GM21447 (cell line): ENCODE measurements at regions not wholly inside any gene's neighbourhood (a gene's known extent, or its start where the extent isn't known, plus 50 kb on each side); places are given as distances from the start of the nearest gene placed in this dataset.

ENCODE experiments used
- ATAC-seq: cut with Tn5 transposase; IDR thresholded peaks from one replicate; pipeline ENCODE4 v1.9.1; 2021; ENCODE audit not compliant: unreplicated experiment

DNA sequence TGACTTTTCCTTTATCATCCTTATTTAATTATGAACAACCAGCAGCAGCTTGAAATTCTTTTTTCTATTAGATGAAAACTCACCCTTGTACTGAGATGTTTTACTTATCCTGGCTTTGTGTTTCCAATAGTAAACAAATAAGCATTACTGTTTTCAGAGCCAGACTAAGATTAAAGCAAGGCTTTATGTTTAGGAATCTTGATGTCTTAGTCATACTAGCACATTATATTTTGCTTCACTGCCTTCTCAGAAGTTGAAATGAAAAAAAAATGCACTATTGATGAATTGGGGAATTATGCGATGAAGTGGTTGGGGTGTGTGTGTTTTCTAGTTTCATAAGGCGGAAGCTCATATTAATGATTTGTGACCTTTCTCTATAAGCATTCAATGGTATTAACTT, 301.2 kb upstream of the E2F7 start:
- no peak for ATAC-seq

DNA sequence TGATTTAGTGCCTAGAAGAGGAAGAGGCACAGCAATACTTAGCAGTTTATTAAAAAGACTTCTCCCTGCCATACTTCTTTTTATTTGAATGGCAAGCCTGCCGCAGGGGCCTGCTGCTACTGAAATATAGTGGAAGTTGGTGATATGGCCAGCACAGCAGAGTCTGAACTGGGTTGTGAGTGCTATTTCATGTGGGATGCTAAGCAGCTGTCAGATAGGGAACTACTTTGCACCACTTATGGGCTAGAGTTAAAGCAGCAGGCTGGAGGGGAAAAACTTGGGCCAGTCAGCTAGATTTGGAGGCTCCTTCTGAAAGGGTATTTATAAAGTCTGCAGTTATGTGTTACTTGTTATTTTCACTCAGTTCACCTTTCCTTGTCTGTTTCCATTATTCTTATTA, 299.0 kb upstream of the E2F7 start:
- no peak for ATAC-seq

DNA sequence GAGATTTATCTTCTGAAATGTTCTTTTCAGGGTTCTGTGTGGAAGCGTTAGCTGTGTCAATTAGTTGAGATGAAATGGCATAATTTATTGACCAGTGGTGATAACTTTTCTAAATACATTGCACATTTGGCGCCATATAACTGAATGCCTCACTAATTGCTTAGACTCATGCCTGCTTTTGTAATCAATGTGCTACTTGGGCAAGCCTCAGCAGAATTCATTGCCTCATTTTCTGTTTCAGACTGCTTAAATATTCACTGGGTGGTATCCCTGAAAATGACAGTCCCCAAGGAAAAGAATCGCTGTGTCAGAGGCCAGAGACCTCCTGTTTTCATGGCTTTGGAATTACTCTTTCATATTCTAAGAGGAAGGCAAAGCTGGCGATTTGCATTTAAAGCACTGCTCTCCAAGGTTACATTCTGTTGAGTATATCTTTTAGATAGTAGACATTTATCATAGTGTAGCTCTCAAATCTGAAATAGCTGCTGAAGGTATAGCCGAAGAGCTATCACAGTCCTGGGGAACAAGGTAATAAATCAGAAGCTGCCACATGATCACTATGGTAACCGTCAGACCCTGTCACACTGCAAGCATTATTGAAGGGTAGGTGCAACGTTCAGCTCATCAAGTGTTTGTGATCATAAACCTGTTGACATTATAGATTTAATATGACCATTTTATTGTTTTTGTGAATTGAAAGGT, 297.3 kb upstream of the E2F7 start:
- no peak for ATAC-seq

DNA sequence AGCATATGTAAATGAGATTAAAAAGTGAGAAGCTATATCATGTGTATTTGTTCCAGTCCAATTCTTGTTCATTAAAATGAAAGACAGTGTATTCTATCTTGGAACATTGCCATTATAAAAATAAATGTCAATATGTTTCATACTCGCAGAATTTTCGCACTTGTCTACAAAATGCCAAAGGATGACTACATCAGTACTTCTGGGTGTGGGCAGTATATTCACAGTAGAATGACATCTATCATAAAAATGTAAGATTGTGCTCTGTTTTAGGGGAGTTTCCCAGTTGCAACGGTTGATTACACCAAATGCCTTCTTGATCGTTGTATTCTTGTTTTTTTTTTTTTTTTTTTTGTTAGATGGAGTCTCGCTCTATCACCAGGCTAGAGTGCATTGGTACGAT, 292.3 kb upstream of the E2F7 start:
- no peak for ATAC-seq

DNA sequence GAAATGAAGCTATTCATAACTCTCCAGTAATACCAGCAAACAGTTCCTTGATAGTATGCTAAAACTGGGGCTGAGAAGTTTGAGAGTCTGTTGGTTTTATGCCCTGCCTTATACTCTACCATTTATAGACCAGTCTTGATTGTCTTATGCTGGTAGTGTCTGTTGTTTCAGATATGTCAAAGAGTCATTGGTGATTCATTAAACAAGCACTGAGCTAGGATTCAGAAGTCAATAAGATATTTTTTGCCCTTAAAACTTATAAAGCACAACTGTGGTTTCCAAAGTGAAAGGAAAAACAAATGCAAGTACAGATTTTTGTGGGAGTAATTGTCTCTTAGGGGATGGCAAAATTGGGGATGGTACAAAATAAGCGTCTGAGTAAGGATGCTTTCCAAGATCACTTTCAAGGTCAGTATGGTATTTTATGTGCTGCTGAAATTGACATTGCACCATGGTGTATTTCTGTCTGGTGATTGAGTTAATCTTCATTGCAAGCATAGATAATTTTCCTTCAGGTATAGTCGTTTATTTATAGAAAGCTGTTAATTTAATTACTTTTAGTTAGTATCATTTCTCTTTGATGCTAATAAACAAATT, 289.5 kb upstream of the E2F7 start:
- ATAC-seq = no peak

DNA sequence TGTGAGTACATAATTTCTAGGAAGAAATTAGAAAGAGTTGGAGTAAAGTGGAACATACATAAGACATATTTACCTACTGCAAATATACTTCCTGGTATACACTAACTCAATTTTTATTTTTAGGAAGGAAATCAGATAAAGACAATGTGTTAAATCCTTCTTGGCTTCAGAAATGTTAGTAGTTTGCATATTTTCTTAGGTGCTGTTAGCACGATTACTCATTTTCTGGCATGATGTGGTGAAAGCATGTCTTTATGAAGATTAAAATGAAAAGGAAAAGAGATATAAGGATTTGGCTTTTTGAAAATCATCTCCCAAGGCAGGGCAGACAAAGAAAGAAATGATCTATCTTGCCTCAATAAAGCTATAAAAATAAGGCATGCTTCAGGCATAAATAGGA, 287.6 kb upstream of the E2F7 start:
- ATAC-seq = no peak

DNA sequence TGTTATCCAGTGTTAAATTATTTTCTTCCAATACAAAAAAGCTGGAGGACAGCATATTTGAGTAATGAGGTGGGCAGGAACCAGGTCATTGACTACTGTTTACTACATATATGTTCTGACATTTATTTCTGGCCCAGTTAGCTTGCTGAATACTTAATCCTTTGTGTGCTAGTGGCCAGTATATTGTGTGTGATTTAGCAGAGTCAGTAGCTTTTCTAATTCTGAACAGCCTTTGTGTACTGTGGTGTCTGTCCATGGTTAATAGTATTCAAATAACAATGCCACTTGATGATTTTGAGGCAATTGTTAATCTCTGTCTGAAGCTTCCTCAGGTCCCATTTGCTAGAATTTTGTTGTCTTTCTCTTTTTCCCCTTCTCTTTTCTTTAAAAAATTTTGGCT, 286.5 kb upstream of the E2F7 start:
- ATAC-seq = no peak

DNA sequence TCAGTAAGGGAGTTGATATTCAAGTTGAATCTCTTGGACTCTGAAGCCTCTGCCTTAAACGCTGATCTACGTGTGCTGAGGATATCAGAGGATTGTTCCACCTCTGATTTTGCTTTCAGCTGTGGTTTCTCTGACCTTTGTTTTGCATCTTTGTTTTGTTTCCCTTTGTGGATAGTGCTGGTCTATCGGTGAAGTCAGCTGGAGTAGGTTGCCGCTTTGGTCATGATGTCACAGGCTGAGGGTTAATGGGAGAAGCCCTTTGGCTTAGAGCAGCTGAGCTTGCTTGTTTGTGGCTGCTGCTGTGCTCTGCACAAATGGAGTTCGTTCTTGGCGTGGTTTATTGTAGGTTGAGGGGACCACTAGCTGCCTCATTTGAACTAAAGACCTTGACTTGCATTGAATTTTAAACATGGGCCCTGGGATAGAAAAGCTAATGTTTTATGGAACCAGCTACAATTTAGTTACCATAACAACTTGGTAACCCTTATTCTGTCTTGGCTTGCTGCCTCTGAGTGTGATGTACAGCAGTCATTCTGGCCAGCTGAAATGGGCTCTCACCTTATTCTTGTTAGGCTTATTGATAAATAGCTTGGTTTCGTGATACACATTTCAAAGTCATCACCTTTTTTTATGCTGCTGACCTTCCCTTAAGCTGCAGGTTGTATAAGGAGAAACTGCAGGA, 284.5 kb upstream of the E2F7 start:
- no peak for ATAC-seq

DNA sequence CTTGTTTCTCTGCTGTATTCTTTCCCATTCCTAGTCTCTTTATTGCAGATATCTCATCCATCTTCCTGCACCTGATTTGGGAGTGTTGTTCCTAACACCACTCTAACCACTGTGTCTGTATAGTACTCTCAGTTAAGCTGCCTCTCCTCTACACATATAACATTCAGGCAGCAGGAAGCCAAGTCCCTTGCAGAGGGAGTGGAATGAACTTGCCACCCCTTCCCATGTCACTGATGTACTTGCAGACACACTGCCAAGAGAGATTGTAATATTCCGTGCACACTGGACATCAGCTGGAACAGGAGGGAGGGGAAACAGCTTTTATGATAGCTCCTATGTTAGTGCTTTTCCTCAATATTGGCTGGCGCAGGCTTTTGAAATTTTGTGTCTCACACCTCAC, 281.6 kb upstream of the E2F7 start:
- ATAC-seq = no peak

DNA sequence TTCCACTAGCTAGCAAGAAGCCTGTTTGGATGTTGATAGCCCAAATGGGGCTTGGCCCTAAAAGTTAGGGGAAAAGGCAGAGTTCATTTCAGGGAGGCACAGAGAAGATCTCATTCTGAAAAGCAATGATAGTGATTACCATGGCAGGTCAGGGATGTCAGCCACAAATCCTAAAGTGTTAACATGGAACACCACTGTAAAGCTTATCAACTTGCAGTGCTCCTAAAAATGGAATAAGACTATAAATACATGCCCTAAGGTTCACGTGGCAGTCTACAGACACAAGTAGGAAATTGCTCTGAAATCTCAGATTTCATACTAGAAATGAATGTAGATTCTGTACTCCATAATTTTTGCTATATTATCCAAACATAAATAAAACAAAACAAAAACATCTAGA, 280.0 kb upstream of the E2F7 start:
- no peak for ATAC-seq

DNA sequence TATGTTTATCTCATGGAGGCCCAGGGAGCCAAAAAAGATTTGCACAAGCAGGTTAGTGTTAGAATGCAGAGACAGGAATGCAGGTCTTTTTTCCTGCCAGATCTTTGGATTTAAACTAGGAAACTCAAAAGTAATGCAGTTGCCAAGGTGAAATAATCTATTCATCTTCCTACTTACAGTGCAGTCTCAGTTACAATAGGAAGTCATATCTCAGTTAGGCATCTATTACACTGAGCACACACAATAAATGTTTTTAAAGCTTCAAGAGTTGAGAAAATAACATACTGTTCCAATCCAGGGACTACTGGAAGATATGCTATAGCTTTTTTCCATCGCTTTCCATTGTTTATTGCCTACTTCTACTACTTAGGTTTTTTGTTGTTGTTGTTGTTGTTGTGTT, 279.3 kb upstream of the E2F7 start:
- ATAC-seq = no peak

DNA sequence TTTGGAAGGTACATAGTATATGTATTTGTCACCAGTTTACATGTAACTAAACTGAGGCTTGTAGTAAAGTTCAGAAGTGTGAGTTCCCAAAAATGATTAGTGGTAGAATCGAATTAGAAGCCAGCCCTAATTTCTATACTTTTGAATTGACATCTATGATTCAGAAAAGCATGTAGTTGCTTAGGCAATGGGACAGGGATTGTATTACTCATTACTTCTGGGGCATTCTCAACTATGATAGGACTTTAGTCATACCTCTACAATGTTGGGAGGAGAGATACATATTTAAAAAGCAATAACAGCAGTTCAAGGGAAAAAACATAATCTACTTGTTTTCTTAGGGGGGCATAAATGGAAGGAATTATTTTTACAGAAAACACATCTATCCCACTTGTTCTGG, 277.9 kb upstream of the E2F7 start:
- ATAC-seq = no peak

DNA sequence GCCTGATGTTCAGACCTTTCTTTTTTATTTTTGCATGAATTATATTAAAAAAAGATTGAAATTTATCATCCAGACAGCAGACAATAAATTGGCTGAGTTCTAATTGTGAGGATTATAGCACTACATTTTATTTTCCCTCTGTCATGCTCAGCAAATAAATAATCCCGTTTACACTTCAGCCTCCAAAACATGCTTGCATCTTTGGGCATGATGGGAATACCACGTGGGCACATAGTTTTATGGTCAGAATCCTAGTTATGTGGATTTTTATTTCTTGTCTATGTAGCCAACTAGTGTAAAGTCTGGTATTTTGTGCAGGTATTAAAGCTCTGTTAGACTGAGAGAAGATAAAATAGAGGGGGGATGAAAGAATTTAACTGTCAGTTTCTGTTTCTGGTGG, 276.9 kb upstream of the E2F7 start:
- no peak for ATAC-seq

DNA sequence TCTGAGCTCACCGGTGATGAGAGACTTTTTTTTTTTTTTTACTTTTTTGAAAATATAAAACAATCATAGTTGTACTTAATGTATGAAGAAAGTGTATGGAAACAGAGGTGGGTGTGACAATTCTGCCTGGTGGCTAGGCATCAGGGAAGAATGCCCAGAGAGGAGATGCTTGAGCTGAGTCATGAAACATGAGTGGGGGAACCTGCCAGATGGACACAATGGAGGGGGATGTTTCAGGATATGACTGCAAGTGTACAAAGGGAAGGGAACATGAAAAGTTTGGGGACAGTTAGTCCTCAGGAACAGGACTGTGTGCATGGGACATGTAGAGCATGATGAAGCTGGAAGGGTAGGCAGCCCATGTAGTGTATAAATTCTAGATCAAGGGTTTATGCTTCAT, 274.2 kb upstream of the E2F7 start:
- no peak for ATAC-seq

DNA sequence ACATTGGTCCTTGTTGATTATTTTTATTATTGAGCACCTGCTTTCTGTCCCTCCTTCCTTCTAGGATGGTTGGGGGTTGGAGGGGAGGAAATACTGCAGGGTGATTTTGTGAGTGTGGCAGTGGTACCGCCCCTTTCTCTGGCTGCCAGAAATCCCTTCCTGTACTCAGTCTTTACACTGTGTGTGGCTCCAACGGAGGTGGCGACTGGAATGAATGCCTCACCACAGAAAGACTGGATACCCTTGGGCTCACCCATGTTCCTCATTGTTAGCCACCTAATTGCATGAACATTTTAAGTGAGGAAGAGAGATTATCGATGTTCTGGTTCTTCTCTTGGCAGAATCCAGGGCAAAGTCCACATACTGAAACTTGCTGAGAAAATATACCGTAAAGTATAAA, 272.0 kb upstream of the E2F7 start:
- no peak for ATAC-seq

DNA sequence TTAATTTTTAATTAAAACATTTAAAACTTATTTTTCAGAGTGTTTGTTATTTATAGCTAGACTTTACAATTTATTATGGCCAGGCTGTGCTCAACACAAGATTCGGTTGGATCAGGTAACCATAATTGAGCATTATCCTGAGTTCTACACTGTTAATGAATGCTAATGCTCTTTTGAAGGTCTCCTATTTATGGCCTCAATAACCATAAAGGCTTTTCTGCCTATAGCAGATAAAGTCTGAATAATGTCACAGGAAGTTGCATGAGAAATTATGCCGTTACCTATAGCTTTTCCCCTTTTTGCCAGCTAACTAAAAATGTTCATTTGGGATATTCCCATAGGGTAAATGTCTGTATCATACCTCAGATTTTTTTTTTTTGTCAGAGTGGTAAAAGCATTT, 269.4 kb upstream of the E2F7 start:
- ATAC-seq = no peak

DNA sequence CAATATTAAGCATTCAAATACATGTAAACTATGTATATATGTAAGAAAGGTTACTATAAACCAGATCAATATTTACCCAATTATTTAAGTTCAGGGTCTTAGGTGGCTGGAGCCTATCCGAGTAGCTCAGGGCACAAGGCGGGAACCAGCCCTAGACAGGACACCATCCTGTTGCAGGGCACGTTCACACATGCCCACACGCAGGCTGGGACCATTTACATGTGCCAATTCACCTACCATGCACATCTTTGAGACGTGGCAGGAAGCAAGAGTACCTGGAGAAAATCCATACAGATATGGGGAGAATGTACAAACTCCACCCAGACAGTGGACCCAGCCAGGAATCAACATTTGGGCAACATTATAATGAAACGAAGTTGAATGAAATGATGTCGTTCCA, 263.0 kb upstream of the E2F7 start:
- ATAC-seq = no peak

DNA sequence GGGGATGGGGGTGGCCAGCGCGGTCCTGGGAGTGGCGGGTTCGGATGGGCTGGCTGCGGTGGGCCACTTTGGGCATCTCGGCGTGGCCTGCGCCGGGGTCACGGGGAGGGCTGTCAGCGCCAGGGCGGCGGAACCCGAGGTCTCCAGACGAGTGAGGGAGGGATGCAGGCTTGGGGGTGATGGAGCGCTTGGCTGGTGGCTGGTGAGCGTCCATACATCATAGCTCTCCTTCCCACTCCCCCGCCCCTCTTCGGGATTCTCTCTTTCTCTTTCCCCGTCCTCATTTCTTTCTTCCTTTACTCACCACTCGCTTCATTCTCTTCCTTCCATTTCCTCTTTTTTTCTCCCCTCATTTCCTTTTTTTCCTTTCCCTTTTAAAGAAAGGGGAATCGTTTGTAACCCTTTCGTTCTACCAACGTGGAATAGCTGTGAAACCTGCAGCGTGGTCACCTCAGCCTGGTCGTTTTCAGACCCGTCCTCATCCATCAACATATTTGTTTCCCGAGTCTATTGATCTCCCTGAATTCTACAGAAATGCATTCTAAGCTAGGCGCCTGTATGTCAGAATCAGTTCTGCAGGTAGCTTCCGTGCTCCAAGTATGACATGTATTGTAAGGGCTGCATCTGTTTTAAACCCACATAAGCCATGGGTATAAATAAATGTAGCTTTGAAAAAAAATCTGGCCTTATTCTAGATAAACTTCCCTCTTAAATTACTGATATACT, 260.3 kb upstream of the E2F7 start:
- no peak for ATAC-seq

DNA sequence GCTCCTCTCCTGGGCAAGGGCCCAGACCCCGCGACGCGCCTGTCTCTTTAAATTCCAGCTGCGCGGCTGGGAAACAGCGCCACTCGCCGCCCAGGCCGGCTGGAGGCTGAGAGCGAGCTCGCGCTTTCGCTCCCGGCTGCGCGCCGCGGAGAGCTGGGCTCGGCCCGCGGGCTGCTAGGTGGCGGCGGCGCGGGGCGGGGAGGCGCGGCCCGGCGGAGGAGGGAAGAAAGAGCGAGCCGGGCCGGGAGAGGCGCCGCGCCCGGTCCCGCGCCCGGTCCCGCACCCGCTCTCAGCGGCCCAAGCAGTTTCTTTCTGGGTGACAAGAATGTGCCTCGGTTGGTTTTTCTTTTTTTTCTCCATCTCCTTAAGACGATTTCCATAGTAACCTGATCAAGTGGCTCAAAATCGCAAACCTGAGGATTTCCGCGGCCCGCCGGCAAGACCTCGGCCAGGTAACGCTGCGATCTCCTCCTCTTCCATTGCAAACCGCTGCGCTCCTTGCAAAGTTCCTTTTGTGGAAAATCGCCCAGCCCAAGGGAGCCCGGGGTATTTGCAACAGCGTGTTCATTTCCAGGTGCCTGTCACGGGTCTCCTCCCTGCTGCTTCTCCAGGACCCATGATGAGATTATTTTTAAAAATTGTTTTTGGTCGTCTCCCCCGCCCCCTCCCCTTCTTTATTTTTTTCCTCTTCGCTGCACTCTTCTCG, 259.5 kb upstream of the E2F7 start:
- ATAC-seq = peak; percentile 78

DNA sequence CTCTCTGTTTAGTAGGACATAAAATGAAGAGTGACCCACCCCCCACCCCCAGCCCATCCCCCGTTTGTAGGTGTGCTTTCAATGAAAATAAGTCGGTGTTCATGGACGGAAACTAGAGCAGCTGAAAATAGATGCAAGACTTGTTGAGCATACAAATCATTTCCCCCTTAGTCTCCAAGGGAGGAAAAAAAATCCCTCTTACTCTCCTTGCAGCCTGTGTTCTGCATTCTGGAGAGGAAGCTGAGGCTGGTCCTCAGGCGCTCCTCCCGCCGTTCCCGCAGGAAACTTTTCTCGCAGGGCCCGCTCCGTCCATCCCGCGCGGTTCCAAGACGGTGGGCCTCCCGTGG, 259.0 kb upstream of the E2F7 start:
- ATAC-seq = no peak

DNA sequence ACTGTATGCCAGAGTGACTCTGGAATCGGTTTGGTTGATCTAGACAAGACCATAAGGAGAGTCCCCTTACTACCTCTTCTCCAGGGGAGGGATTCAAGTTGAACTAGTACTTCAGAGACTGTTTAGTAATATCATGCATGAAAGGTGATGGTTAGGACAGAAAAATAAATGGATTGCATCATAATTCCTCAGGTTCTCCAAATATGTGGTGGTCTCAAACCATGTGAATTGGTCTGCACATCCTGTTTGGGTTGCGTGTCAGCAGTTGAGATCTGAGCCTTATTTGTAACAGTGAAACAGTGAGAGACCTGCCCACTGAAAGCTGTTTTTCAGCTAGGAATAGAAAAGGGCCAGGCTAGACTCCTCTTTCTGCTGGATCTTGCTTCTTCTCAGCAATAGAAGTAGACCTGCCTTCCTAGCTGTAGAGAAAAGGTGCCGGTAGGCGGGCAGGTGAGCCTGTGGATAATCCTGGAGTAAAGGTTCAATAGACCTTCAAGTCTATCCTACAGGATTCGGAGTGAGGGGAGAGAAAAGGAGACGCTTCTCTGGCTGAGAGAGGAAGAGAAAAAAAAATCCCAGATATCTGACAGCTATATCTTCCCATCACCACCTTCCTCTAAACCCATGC, 258.5 kb upstream of the E2F7 start:
- ATAC-seq = no peak
